ENCODE measurements at regions not wholly inside any gene's neighbourhood (a gene's known extent, or its start where the extent isn't known, plus 50 kb on each side); places are given as distances from the start of the nearest gene placed in this dataset.

GRCh38 chr12:58981961-58982360, 61.7 kb upstream of the LRIG3 start:
- TF ChIP-seq CTCF (IDR thresholded peaks at IDR 0.05) (no peak), POLR2A (IDR thresholded peaks at IDR 0.05) (no peak)
